ENCODE measurements at regions not wholly inside any gene's neighbourhood (a gene's known extent, or its start where the extent isn't known, plus 50 kb on each side); places are given as distances from the start of the nearest gene placed in this dataset.

DNA sequence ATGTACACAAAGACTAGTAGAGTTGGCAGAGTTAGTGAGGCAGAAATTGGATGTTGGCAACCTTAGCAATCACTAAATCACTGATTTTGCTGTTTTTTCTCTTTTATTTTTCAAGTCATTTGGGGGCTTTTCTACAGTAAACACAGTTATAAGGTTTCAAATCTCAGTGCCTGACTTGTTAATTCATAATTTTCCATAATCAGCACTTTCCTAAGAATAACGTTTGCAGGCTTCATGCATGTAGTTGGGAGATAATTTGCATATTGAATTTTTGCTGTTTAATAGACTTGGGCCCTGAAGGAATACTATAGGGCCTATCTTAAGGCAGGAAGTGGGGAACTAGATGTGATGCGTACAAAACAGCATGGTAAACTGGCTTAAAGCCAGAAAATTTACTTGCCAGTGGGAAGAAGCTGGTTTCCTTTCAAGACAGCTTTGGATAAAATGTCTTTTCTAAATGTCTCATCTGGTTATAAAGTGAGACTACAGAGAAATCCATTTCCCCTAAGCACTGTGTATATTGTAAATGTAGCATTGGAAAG lies 127.2 kb upstream of the SMIM21 start:
- H3K4me3 ChIP-seq (ENCODE audit: low read length), result no peak overlapping the region
- TF ChIP-seq, protein P1, sequence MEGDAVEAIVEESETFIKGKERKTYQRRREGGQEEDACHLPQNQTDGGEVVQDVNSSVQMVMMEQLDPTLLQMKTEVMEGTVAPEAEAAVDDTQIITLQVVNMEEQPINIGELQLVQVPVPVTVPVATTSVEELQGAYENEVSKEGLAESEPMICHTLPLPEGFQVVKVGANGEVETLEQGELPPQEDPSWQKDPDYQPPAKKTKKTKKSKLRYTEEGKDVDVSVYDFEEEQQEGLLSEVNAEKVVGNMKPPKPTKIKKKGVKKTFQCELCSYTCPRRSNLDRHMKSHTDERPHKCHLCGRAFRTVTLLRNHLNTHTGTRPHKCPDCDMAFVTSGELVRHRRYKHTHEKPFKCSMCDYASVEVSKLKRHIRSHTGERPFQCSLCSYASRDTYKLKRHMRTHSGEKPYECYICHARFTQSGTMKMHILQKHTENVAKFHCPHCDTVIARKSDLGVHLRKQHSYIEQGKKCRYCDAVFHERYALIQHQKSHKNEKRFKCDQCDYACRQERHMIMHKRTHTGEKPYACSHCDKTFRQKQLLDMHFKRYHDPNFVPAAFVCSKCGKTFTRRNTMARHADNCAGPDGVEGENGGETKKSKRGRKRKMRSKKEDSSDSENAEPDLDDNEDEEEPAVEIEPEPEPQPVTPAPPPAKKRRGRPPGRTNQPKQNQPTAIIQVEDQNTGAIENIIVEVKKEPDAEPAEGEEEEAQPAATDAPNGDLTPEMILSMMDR (conservative IDR thresholded peaks at IDR 0.05; ENCODE audit: low read length), result no peak
- DNase-seq (ENCODE audit: low read depth), result no peak

DNA sequence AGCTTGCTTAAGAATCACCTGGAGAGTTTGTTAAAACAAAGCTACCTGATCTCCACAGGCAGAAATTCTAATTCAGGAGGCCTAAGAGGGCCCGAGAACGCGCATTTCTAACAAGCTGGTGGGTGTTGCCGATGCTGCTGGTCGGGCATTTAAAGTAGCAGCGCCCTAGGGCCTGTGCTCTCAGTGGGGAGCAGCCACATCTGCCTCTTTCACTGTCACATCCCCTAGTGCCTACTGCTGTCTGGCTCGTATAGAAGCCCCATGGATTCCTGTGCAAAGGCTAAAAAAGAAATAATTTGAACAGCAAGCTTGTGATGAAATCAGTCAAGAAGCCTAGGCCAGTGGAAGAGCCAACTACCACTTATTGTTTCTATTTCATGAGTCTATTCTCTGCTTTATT lies 126.7 kb upstream of the SMIM21 start:
- no peak overlapping the region for H3K4me3 ChIP-seq (ENCODE audit: low read length)
- TF ChIP-seq, protein P1 (conservative IDR thresholded peaks at IDR 0.05; ENCODE audit: low read length), result no peak
- no peak for DNase-seq (ENCODE audit: low read depth)

DNA sequence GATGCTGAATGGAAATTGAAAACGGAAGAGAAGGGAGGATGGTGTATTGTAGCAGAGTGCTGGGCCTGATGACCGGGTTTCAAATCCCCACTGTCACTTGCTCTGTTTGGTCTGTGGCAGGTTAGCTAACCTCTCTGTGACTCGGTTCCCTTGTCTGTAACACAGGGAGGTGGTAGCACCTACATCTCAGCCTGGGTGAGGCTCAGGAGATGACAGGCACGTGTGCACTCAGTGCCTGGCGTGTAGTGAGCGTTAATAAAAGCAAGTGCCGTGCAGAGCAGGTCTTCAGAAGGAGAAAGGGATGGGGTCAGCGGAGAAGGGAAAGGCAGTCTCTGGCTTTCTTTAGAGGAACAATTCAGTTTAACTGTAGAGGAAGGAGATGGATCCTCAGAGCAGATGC lies 125.5 kb upstream of the SMIM21 start:
- H3K4me3 ChIP-seq (ENCODE audit: low read length), result no peak overlapping the region
- TF ChIP-seq, protein P1 (conservative IDR thresholded peaks at IDR 0.05; ENCODE audit: low read length), result no peak
- no peak for DNase-seq (ENCODE audit: low read depth)

DNA sequence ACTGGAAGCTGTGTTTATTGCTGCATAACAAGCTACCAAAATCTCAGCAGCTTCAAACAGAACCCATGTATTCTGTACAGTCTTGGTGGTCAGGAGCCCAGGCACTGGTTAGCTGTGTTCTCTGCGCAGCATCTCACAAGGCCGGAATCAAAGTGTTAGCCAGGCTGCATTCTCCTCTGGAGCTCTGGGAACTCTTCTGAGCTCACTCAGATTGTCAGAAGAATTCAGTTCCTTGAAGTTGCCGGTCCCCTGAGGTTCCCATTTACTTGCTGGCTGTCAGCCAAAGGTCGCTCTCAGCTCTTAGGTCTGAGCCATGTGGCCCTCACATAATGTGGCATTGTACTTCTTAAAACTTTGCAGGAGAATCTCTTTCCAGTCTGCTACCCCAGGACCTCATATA lies 123.6 kb upstream of the SMIM21 start:
- TF ChIP-seq, protein P1 (conservative IDR thresholded peaks at IDR 0.05; ENCODE audit: low read length), result no peak
- no peak overlapping the region for H3K4me3 ChIP-seq (ENCODE audit: low read length)
- no peak for DNase-seq (ENCODE audit: low read depth)

DNA sequence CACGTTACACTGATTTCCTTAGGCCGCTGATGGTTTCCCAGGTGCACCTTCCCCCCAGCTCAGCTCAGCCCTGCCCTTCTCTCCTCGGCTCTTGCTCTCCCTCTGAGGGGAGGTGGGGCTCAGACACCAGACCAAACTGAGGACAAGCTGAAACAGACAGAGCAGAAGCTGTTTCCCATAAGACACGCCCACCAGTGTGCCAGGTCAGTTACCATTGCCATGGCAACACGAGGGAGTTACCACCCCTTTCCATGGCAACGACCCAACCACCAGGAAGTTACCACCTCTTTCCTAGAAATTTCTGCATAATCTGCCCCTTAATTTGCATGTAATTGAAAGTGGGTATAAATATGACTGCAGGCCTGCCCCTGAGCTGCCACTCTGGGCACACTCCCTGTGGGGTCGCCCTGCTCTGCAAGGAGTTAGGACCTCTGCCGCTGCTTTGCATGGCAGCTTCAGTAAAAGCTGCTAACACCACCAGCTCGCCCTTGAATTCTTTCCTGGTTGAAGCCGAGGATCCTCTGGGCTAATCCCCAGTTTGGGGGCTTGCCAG lies 120.9 kb upstream of the SMIM21 start:
- H3K4me3 ChIP-seq (ENCODE audit: low read length), result no peak overlapping the region
- DNase-seq (ENCODE audit: low read depth), result no peak
- TF ChIP-seq, protein P1 (conservative IDR thresholded peaks at IDR 0.05; ENCODE audit: low read length), result no peak

DNA sequence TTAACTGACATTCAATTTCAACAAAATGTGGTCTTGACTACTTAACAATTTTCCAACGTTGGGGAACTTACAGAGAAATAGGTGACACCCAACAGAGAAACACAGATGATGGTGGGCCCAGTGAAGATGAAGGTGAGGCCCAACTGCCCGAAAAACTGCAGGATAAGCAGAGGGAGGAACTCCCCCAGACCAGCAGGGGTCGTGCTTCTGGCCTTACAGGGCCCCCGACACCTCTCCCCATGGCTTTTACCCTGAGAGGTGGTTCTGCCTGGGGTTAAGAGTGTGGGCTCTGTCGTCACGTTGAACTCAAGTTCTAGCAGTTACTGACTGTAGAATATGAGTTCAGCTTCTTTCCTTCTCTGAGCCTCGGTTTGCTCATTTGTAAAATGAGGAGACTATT lies 119.5 kb upstream of the SMIM21 start:
- no peak for DNase-seq (ENCODE audit: low read depth)

DNA sequence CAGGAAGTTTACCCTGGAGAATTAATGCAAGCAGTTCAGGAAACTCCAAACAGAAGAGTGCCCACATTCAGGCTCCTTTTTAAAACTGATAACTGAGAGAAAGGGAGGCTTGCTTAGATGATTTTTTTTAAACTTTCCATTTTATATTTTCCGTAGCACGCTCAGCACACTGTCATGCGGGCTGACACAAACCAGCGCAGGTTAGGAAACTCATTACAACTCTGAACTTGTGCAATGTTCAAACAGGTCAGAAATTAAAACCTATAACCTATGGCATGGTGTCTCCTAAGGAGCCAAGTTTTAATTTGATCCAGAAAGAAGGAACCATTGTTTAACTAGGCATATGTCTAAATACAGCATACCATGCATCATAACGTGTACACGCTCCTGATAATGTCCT lies 117.7 kb upstream of the SMIM21 start:
- TF ChIP-seq, protein P1 (conservative IDR thresholded peaks at IDR 0.05; ENCODE audit: low read length), result no peak
- H3K4me3 ChIP-seq (ENCODE audit: low read length), result no peak overlapping the region
- no peak for DNase-seq (ENCODE audit: low read depth)

More for the DNA sequence above, 119.5 kb upstream of the SMIM21 start:
- no peak overlapping the region for H3K4me3 ChIP-seq (ENCODE audit: low read length)
- TF ChIP-seq, protein P1 (conservative IDR thresholded peaks at IDR 0.05; ENCODE audit: low read length), result no peak

All from AG10803 (cell line).